Endodermal cell (in vitro differentiated cells): ENCODE measurements at regions not wholly inside any gene's neighbourhood (a gene's known extent, or its start where the extent isn't known, plus 50 kb on each side); places are given as distances from the start of the nearest gene placed in this dataset.
A peak's percentile ranks its signal among the peaks of the same experiment; 100 is the strongest.

Experiments used
- DNase-seq: peaks from one replicate; pipeline ENCODE4 v3.0.0-alpha.2; 2017
- H3K27ac ChIP-seq: 2 replicates; pipeline ENCODE4 v1.5.1; 2013; ENCODE audit warnings: mild to moderate bottlenecking, low read depth, low read length, moderate library complexity
- H3K27me3 ChIP-seq: 2 replicates; pipeline ENCODE4 v1.6.1; 2013; ENCODE audit warnings: mild to moderate bottlenecking, low read length, moderate library complexity; ENCODE audit not compliant: insufficient read depth, control insufficient read depth, poor library complexity, severe bottlenecking
- H3K36me3 ChIP-seq: 2 replicates; pipeline ENCODE4 v1.7.0; 2013; ENCODE audit warnings: mild to moderate bottlenecking, low read length, moderate library complexity; ENCODE audit not compliant: control insufficient read depth, insufficient read depth
- H3K4me1 ChIP-seq: one replicate; pipeline ENCODE4 v1.7.0; 2013; ENCODE audit warnings: low read length; ENCODE audit not compliant: control insufficient read depth, insufficient read depth
- H3K4me3 ChIP-seq: 2 replicates; pipeline ENCODE4 v1.5.1; 2013; ENCODE audit warnings: mild to moderate bottlenecking, low read length, moderate library complexity
- H3K9ac ChIP-seq: 2 replicates; pipeline ENCODE4 v1.6.1; 2013; ENCODE audit warnings: mild to moderate bottlenecking, low read length, moderate library complexity; ENCODE audit not compliant: poor library complexity, severe bottlenecking; ENCODE audit errors: extremely low read depth
- H3K9me3 ChIP-seq: 2 replicates; pipeline ENCODE4 v1.6.1; 2013; ENCODE audit warnings: mild to moderate bottlenecking, low read length, moderate library complexity; ENCODE audit not compliant: control insufficient read depth
- H3K27ac Mint-ChIP-seq: 2 replicates; pipeline ENCODE4 v1.8.0; 2020; ENCODE audit warnings: mixed read lengths
- H3K27me3 Mint-ChIP-seq: 2 replicates; pipeline ENCODE4 v1.8.0; 2021; ENCODE audit warnings: mild to moderate bottlenecking, mixed read lengths; ENCODE audit not compliant: insufficient read depth
- H3K36me3 Mint-ChIP-seq: 2 replicates; pipeline ENCODE4 v1.8.0; 2020; ENCODE audit warnings: low read depth, mixed read lengths
- H3K4me1 Mint-ChIP-seq: 2 replicates; pipeline ENCODE4 v1.8.0; 2020; ENCODE audit warnings: mixed read lengths
- H3K4me3 Mint-ChIP-seq: 2 replicates; pipeline ENCODE4 v1.8.0; 2020; ENCODE audit warnings: mild to moderate bottlenecking, moderate library complexity, mixed read lengths
- H3K9me3 Mint-ChIP-seq: 2 replicates; pipeline ENCODE4 v1.8.0; 2020; ENCODE audit warnings: mild to moderate bottlenecking, mixed read lengths
- CTCF ChIP-seq: fragments of 200-600 bp; sonication (generic); conservative IDR thresholded peaks from 2 replicates; pipeline ENCODE4 v1.5.0; 2021; ENCODE audit warnings: antibody characterized with exemption, mild to moderate bottlenecking
- whole genome bisulfite sequencing, 2 experiments: methylation state at CpG; one replicate each; pipeline versions ENCODE4 v1.1.5 to v1.1.7; 2013; ENCODE audit warnings: missing lambda C conversion rate in 2 of 2, mixed read lengths in 1 of 2; ENCODE audit not compliant: insufficient coverage in 1 of 2, insufficient read length in 1 of 2; 5-methylcytosine and 5-hydroxymethylcytosine counted together

DNA sequence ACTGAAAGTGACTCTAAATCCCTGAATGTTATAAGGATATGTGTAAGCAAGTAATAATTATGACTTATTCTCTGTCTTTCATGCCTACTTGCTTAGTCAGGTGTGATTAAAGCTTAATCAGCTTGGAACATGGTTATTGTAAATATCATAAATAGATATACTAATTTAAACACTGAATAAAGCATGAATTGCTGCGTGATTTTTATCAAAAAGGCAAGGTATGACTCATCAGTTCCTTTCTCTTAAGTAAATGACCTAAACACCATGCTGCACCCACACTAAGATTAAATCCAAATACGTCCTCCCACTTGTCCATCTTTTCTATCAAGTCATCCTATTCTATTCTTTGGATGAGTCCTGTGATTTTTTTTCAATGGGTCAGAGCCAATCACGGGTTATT, 124.6 kb upstream of the MTAP start:
- 87 to 100% methylated on average over 2 to 3 of the region's 3 CpGs for WGBS, 2 experiments
- no peak for DNase-seq
- Mint-ChIP-seq H3K27ac (no peak overlapping the region), H3K4me3 (no peak overlapping the region), H3K27me3 (no peaks in the 10 kb centered on the region), H3K4me1 (no peaks in the 10 kb centered on the region), H3K9me3 (no peaks in the 10 kb centered on the region), H3K36me3 (no peaks in the 10 kb centered on the region)
- no peaks in the 10 kb centered on the region for H3K36me3 ChIP-seq
- no peak overlapping the region for H3K27ac ChIP-seq
- no peak overlapping the region for H3K9ac ChIP-seq
- H3K4me3 ChIP-seq: no peak overlapping the region
- no peak for TF ChIP-seq CTCF
- H3K27me3 ChIP-seq: no peaks in the 10 kb centered on the region
- H3K9me3 ChIP-seq: no peaks in the 10 kb centered on the region
- H3K4me1 ChIP-seq: no peaks in the 10 kb centered on the region

DNA sequence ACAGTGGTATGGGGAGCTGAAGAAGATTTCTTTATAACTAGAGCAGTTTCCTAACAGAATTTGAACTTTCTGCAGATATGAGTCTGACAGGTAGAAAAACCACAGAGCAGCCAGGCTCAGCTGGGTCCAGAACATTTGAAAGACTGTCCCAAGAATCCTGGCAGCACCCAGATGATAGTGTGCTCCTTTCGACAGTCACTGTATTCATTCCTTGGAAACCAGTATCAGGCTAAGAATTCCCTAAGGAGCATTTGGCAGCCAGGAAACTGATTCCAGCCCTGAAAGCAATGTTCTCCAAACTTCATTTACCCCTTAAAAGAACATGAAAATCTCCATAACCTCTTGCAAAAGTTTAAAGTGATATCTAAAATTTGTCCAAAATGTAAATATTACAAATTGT, 123.0 kb upstream of the MTAP start:
- H3K9ac ChIP-seq: no peak overlapping the region
- WGBS, 2 experiments: 86 to 89% methylated on average over 1 of the region's 1 CpG
- Mint-ChIP-seq H3K27me3 (no peaks in the 10 kb centered on the region), H3K4me3 (no peak overlapping the region), H3K9me3 (no peaks in the 10 kb centered on the region), H3K4me1 (no peaks in the 10 kb centered on the region), H3K27ac (no peak overlapping the region), H3K36me3 (no peaks in the 10 kb centered on the region)
- no peak overlapping the region for H3K4me3 ChIP-seq
- no peaks in the 10 kb centered on the region for H3K9me3 ChIP-seq
- TF ChIP-seq CTCF: no peak
- H3K27me3 ChIP-seq: no peaks in the 10 kb centered on the region
- no peaks in the 10 kb centered on the region for H3K4me1 ChIP-seq
- no peak overlapping the region for H3K27ac ChIP-seq
- no peaks in the 10 kb centered on the region for H3K36me3 ChIP-seq
- DNase-seq: no peak

GRCh38 chr9:21680590-21680989, 121.8 kb upstream of the MTAP start:
- Mint-ChIP-seq H3K36me3 (no peaks in the 10 kb centered on the region), H3K9me3 (no peaks in the 10 kb centered on the region), H3K27me3 (no peaks in the 10 kb centered on the region), H3K27ac (peak overlapping the region; percentile 13), H3K4me3 (no peak overlapping the region), H3K4me1 (peaks cover 4% of the 10 kb centered on the region)
- 80 to 86% methylated on average over 2 to 4 of the region's 4 CpGs for WGBS, 2 experiments
- TF ChIP-seq CTCF: no peak
- no peak for DNase-seq
- H3K9ac ChIP-seq: no peak overlapping the region
- no peaks in the 10 kb centered on the region for H3K27me3 ChIP-seq
- H3K4me1 ChIP-seq: no peaks in the 10 kb centered on the region
- no peak overlapping the region for H3K4me3 ChIP-seq
- no peaks in the 10 kb centered on the region for H3K36me3 ChIP-seq
- H3K9me3 ChIP-seq: no peaks in the 10 kb centered on the region
- no peak overlapping the region for H3K27ac ChIP-seq
